Caco-2 (cell line): ENCODE measurements at regions not wholly inside any gene's neighbourhood (a gene's known extent, or its start where the extent isn't known, plus 50 kb on each side); places are given as distances from the start of the nearest gene placed in this dataset.

Experiments used
- BruUV-seq: library from RNA; stranded (reverse); fragments of 400-500 nt; replicated peaks from 2 replicates; lab custom pipeline; 2021; lab: Mats Ljungman, UMichigan
- CTCF ChIA-PET: fragments of 300-600 bp; sonication (Branson Sonifier 250); formaldehyde crosslinking; loops from one replicate; lab custom pipeline; 2022; ENCODE audit warnings: antibody characterized with exemption; lab: Charles Lee
- POLR2A ChIA-PET: fragments of 300-600 bp; sonication (Branson Sonifier 250); formaldehyde crosslinking; loops from one replicate; lab custom pipeline; 2022; ENCODE audit warnings: antibody characterized with exemption; lab: Charles Lee
- DNase-seq, 2 experiments: peaks; one replicate each; pipeline versions ENCODE4 v3.0.0 to v3.0.0-alpha.2; 2020 to 2022
- H3K27me3 ChIP-seq: replicated peaks from 2 replicates; pipeline ENCODE4 v1.6.0; 2011; ENCODE audit warnings: low read length; ENCODE audit not compliant: control insufficient read depth, insufficient read depth
- H3K36me3 ChIP-seq: 2 replicates; pipeline ENCODE4 v1.5.1; 2011; ENCODE audit warnings: low read length; ENCODE audit not compliant: control insufficient read depth, insufficient read depth
- H3K4me1 ChIP-seq: fragments of 250-450 bp; sonication (Bioruptor Pico); 2 replicates; pipeline ENCODE4 v1.5.1; 2020; ENCODE audit warnings: mild to moderate bottlenecking
- H3K4me3 ChIP-seq: 2 replicates; pipeline ENCODE4 v1.5.1; 2011; ENCODE audit warnings: low read depth, mild to moderate bottlenecking, control low read depth, low read length
- H3K9me3 ChIP-seq: fragments of 250-450 bp; sonication (Bioruptor Pico); 2 replicates; pipeline ENCODE4 v1.5.1; 2020; ENCODE audit warnings: mild to moderate bottlenecking, moderate library complexity
- H3K27ac Mint-ChIP-seq: one replicate; pipeline ENCODE4 v1.8.0; 2022; ENCODE audit warnings: mixed read lengths; ENCODE audit not compliant: unreplicated experiment
- H3K27me3 Mint-ChIP-seq: one replicate; pipeline ENCODE4 v1.8.0; 2022; ENCODE audit warnings: mixed read lengths; ENCODE audit not compliant: insufficient read depth, unreplicated experiment
- H3K36me3 Mint-ChIP-seq: one replicate; pipeline ENCODE4 v1.8.0; 2022; ENCODE audit warnings: mild to moderate bottlenecking, mixed read lengths; ENCODE audit not compliant: insufficient read depth, unreplicated experiment
- H3K4me1 Mint-ChIP-seq: one replicate; pipeline ENCODE4 v1.8.0; 2022; ENCODE audit warnings: low read depth, mixed read lengths; ENCODE audit not compliant: unreplicated experiment
- H3K4me3 Mint-ChIP-seq: one replicate; pipeline ENCODE4 v1.8.0; 2022; ENCODE audit warnings: mild to moderate bottlenecking, moderate library complexity, mixed read lengths; ENCODE audit not compliant: unreplicated experiment
- H3K9me3 Mint-ChIP-seq: one replicate; pipeline ENCODE4 v1.8.0; 2022; ENCODE audit warnings: mixed read lengths; ENCODE audit not compliant: unreplicated experiment
- intact Hi-C: fragments of 100-400 bp; cut with micrococcal nuclease; formaldehyde crosslinking; loops from one replicate; pipeline ENCODE4 v1.10.0; 2022; ENCODE audit not compliant: unreplicated experiment
- TF ChIP-seq, protein P1 (sequence below), 2 experiments: fragments of 200-600 bp in 1 of 2; IDR thresholded peaks; 1 replicate in 1 of 2; 2 replicates in 1 of 2; pipeline versions ENCODE4 v1.5.1 to v1.8.0; 2011 to 2022; ENCODE audit warnings: antibody characterized with exemption in 1 of 2, control low read depth in 1 of 2, inconsistent platforms in 1 of 2, low read depth in 1 of 2, low read length in 1 of 2, mild to moderate bottlenecking in 1 of 2, moderate library complexity in 1 of 2; ENCODE audit not compliant: insufficient read depth in 1 of 2, severe bottlenecking in 1 of 2, unreplicated experiment in 1 of 2

DNA sequence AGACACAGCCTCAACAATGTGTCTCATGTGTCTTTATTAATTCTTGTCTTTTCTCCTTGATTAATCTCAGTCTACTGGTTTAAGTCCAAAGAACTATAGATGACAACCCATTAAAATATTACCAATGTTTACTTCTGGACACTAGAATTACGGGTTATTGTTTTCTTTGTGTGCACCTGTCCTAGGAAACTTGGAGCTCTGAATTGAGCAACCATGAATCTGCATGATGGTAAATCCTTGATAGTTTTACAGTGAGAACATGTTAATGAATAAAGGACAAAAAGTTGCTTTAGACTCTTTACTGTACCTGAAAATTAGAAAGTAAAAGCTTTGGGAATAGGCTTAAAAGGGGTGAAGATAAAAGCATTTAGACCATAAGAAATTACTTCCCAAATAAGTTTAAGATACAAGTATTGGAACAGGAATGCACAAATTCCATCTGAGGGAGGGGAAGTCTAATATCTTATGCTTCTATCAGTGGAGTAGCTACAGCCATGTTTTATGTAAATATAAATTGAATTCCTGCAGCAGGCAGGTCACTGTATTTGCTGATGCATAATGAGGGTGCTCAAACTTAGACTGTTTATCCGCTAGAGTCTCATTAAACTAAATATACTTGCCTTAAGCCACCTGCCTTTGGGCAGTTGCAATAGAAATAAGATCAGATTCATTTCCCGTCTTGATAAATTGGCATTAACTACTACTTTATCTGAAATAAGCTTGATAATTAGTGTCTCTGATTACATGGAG is 603.7 kb upstream of the GCFC2 start:
- no peaks in the 10 kb centered on the region for H3K9me3 ChIP-seq
- CTCF ChIA-PET: no interaction called here
- Mint-ChIP-seq H3K36me3 (no peaks in the 10 kb centered on the region), H3K9me3 (no peaks in the 10 kb centered on the region), H3K4me3 (no peak overlapping the region), H3K4me1 (no peaks in the 10 kb centered on the region), H3K27ac (no peak overlapping the region), H3K27me3 (no peaks in the 10 kb centered on the region)
- H3K36me3 ChIP-seq: no peaks in the 10 kb centered on the region
- no TSS peak for BruUV-seq
- H3K27me3 ChIP-seq: no peaks in the 10 kb centered on the region
- POLR2A ChIA-PET: no interaction called here
- H3K4me1 ChIP-seq: peaks cover 8% of the 10 kb centered on the region; the same call in 1 of the 2 replicates
- DNase-seq: no peak
- intact Hi-C loops: no loop called here
- TF ChIP-seq, protein P1, sequence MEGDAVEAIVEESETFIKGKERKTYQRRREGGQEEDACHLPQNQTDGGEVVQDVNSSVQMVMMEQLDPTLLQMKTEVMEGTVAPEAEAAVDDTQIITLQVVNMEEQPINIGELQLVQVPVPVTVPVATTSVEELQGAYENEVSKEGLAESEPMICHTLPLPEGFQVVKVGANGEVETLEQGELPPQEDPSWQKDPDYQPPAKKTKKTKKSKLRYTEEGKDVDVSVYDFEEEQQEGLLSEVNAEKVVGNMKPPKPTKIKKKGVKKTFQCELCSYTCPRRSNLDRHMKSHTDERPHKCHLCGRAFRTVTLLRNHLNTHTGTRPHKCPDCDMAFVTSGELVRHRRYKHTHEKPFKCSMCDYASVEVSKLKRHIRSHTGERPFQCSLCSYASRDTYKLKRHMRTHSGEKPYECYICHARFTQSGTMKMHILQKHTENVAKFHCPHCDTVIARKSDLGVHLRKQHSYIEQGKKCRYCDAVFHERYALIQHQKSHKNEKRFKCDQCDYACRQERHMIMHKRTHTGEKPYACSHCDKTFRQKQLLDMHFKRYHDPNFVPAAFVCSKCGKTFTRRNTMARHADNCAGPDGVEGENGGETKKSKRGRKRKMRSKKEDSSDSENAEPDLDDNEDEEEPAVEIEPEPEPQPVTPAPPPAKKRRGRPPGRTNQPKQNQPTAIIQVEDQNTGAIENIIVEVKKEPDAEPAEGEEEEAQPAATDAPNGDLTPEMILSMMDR (IDR thresholded peaks at IDR 0.05; ENCODE audit: insufficient read depth in 1 of 2, low read depth in 1 of 2, low read length in 1 of 2, severe bottlenecking in 1 of 2, unreplicated experiment in 1 of 2): no peak
- H3K4me3 ChIP-seq: no peak overlapping the region

DNA sequence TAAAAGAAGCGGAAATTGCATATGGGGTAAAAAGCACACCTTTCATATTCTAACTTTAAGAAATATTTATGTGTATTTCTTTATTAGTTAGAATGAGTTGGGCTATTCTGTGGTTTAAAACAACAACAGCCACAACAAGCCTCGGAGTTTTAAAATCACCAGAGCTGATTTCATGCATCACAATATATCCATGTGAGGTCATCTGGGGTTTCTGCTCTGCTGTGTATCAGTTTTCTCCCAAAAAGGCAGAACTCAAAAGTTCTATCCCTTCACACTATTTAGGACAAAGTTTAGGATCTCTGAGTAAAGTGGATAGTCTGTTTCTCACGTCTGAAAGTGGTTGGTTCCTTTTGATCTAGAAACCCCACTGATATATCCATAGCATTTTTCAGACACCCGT is 601.5 kb upstream of the GCFC2 start:
- no peak overlapping the region for H3K4me3 Mint-ChIP-seq
- BruUV-seq: no TSS peak
- POLR2A ChIA-PET: no interaction called here

DNA sequence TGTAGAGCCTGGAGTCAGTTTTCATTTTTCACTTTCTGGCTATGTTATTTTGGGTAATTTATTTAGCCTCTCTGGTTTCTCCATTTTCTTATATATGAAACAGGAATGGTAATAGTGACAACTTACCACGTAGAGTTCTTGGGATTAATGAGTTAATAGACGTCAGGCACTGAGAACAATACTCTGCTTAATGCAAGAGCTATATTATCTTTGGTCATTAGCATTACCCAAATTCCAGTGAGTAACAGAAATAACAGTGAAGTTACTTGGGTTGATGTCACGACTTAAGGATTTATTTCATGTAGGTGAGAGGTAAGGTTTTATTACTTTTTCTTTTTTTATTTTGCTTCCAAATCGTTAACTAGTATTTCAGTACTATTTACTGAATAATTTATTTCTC is 601.0 kb upstream of the GCFC2 start:
- H3K36me3 Mint-ChIP-seq: no peaks in the 10 kb centered on the region
- no peaks in the 10 kb centered on the region for H3K4me1 Mint-ChIP-seq
- no peaks in the 10 kb centered on the region for H3K9me3 Mint-ChIP-seq
- Histone ChIP-seq H3K4me3 (no peak overlapping the region), H3K4me1 (peaks cover 8% of the 10 kb centered on the region; the same call in 1 of the 2 replicates), H3K36me3 (no peaks in the 10 kb centered on the region), H3K9me3 (no peaks in the 10 kb centered on the region), H3K27me3 (no peaks in the 10 kb centered on the region)
- intact Hi-C loops: no loop called here
- H3K27ac Mint-ChIP-seq: no peak overlapping the region
- no peak overlapping the region for H3K4me3 Mint-ChIP-seq
- BruUV-seq: no TSS peak
- ChIA-PET CTCF (no interaction called here), POLR2A (no interaction called here)
- TF ChIP-seq, protein P1 (IDR thresholded peaks at IDR 0.05; ENCODE audit: insufficient read depth in 1 of 2, low read depth in 1 of 2, low read length in 1 of 2, severe bottlenecking in 1 of 2, unreplicated experiment in 1 of 2): no peak
- H3K27me3 Mint-ChIP-seq: no peaks in the 10 kb centered on the region
- DNase-seq: no peak

More for the DNA sequence above, 601.5 kb upstream of the GCFC2 start:
- peaks cover 8% of the 10 kb centered on the region; the same call in 1 of the 2 replicates for H3K4me1 ChIP-seq
- Mint-ChIP-seq H3K27me3 (no peaks in the 10 kb centered on the region), H3K4me1 (no peaks in the 10 kb centered on the region), H3K27ac (no peak overlapping the region), H3K9me3 (no peaks in the 10 kb centered on the region), H3K36me3 (no peaks in the 10 kb centered on the region)
- intact Hi-C loops: no loop called here
- TF ChIP-seq, protein P1 (IDR thresholded peaks at IDR 0.05; ENCODE audit: insufficient read depth in 1 of 2, low read depth in 1 of 2, low read length in 1 of 2, severe bottlenecking in 1 of 2, unreplicated experiment in 1 of 2): no peak
- H3K9me3 ChIP-seq: no peaks in the 10 kb centered on the region
- no peak overlapping the region for H3K4me3 ChIP-seq
- CTCF ChIA-PET: no interaction called here
- no peaks in the 10 kb centered on the region for H3K27me3 ChIP-seq
- no peaks in the 10 kb centered on the region for H3K36me3 ChIP-seq
- no peak for DNase-seq
